ENCODE measurements at regions not wholly inside any gene's neighbourhood (a gene's known extent, or its start where the extent isn't known, plus 50 kb on each side); places are given as distances from the start of the nearest gene placed in this dataset.

GRCh38 chr9:89754193-89754592 is 149.4 kb downstream of the GADD45G start:
- Histone ChIP-seq H3K36me3 (ENCODE audit: insufficient read depth, low read length) (no peaks in the 10 kb centered on the region), H3K4me1 (ENCODE audit: insufficient read depth, low read length) (peaks cover 9% of the 10 kb centered on the region), H3K27me3 (ENCODE audit: control insufficient read depth in 1 of 2, insufficient read depth in 2 of 2, low read length in 2 of 2) (no peaks in the 10 kb centered on the region), H3K27ac (ENCODE audit: low read depth in 1 of 2, low read length in 2 of 2) (no peak overlapping the region), H3K4me3 (ENCODE audit: low read length) (no peak overlapping the region), H3K9me3 (ENCODE audit: control insufficient read depth in 1 of 2, insufficient read depth in 1 of 2, low read length in 2 of 2) (peaks cover 0 to under 1% of the 10 kb centered on the region in 2 experiments)
- POLR2A ChIA-PET, result no interaction called here
- TF ChIP-seq CTCF (IDR thresholded peaks at IDR 0.05), result no peak
- H3K9me3 Mint-ChIP-seq, result no peaks in the 10 kb centered on the region
- no peak for DNase-seq
- ATAC-seq (ENCODE audit: poor library complexity), result no peak
- H3K27me3 Mint-ChIP-seq, result no peaks in the 10 kb centered on the region
- H3K27ac Mint-ChIP-seq, result no peak overlapping the region
- no peaks in the 10 kb centered on the region for H3K36me3 Mint-ChIP-seq (ENCODE audit: low read depth)
- no peak overlapping the region for H3K4me3 Mint-ChIP-seq
- peaks cover 22% of the 10 kb centered on the region for H3K4me1 Mint-ChIP-seq (ENCODE audit: low read depth)
- CTCF ChIA-PET, result no interaction called here
- intact Hi-C loops (cut with DNase I, micrococcal nuclease), result no loop called here

GRCh38 chr9:89755821-89756220 is 151.0 kb downstream of the GADD45G start:
- no peak for DNase-seq
- H3K27me3 Mint-ChIP-seq, result no peaks in the 10 kb centered on the region
- H3K27ac ChIP-seq (ENCODE audit: low read depth in 1 of 2, low read length in 2 of 2), result no peak overlapping the region
- no peak for ATAC-seq (ENCODE audit: poor library complexity)
- no peak overlapping the region for H3K27ac Mint-ChIP-seq
- no peak overlapping the region for H3K4me3 ChIP-seq (ENCODE audit: low read length)
- H3K36me3 Mint-ChIP-seq (ENCODE audit: low read depth), result no peaks in the 10 kb centered on the region
- no peaks in the 10 kb centered on the region for H3K27me3 ChIP-seq (ENCODE audit: control insufficient read depth in 1 of 2, insufficient read depth in 2 of 2, low read length in 2 of 2)
- H3K4me1 ChIP-seq (ENCODE audit: insufficient read depth, low read length), result no peaks in the 10 kb centered on the region
- H3K4me3 Mint-ChIP-seq, result no peak overlapping the region
- no peak for TF ChIP-seq CTCF (IDR thresholded peaks at IDR 0.05)
- H3K4me1 Mint-ChIP-seq (ENCODE audit: low read depth), result peaks cover 7% of the 10 kb centered on the region
- no peaks in the 10 kb centered on the region for H3K9me3 ChIP-seq (ENCODE audit: control insufficient read depth in 1 of 2, insufficient read depth in 1 of 2, low read length in 2 of 2)
- H3K36me3 ChIP-seq (ENCODE audit: insufficient read depth, low read length), result no peaks in the 10 kb centered on the region
- ChIA-PET POLR2A (interaction anchor here (1.4 kb wide), 1 partner anchor 12 kb away, joined by 5 read pairs; no protein-coding TSS in a partner anchor), CTCF (no interaction called here)
- intact Hi-C loops (cut with DNase I, micrococcal nuclease), result no loop called here
- no peaks in the 10 kb centered on the region for H3K9me3 Mint-ChIP-seq

- Mint-ChIP-seq H3K36me3 (ENCODE audit: low read depth) (no peaks in the 10 kb centered on the region), H3K27ac (no peak overlapping the region), H3K4me3 (no peak overlapping the region), H3K4me1 (ENCODE audit: low read depth) (no peaks in the 10 kb centered on the region), H3K27me3 (no peaks in the 10 kb centered on the region), H3K9me3 (no peaks in the 10 kb centered on the region)
- ChIA-PET POLR2A (no interaction called here), CTCF (no interaction called here)
- Histone ChIP-seq H3K36me3 (ENCODE audit: insufficient read depth, low read length) (no peaks in the 10 kb centered on the region), H3K4me3 (ENCODE audit: low read length) (no peak overlapping the region), H3K9me3 (ENCODE audit: control insufficient read depth in 1 of 2, insufficient read depth in 1 of 2, low read length in 2 of 2) (no peaks in the 10 kb centered on the region), H3K27ac (ENCODE audit: low read depth in 1 of 2, low read length in 2 of 2) (no peak overlapping the region), H3K4me1 (ENCODE audit: insufficient read depth, low read length) (no peaks in the 10 kb centered on the region), H3K27me3 (ENCODE audit: control insufficient read depth in 1 of 2, insufficient read depth in 2 of 2, low read length in 2 of 2) (no peaks in the 10 kb centered on the region)
- intact Hi-C loops (cut with DNase I, micrococcal nuclease), result no loop called here
- ATAC-seq (ENCODE audit: poor library complexity) (no peak), DNase-seq (no peak)
- TF ChIP-seq CTCF (IDR thresholded peaks at IDR 0.05), result no peak
Observed at GRCh38 chr9:89756891-89757537, 152.2 kb downstream of the GADD45G start.

Measured in CD4-positive, alpha-beta T cell (primary cell).